AG04450 (cell line): ENCODE measurements at regions not wholly inside any gene's neighbourhood (a gene's known extent, or its start where the extent isn't known, plus 50 kb on each side); places are given as distances from the start of the nearest gene placed in this dataset.
"Not testable (repeated sequence)": the region's sequence is repeated elsewhere in the genome, so short reads cannot be mapped to it uniquely, and the experiment has no call there.

Source experiments
- CTCF ChIA-PET: fragments of 300-600, 350-600 bp; formaldehyde crosslinking; extraction: SDS; loops from one replicate; lab custom pipeline; 2022; ENCODE audit warnings: antibody characterized with exemption, inconsistent platforms; lab: Charles Lee
- POLR2A ChIA-PET: fragments of 350-600 bp; formaldehyde crosslinking; extraction: SDS; loops from one replicate; lab custom pipeline; 2021; ENCODE audit warnings: antibody characterized with exemption, inconsistent platforms; lab: Yijun Ruan, JAX
- DNase-seq: peaks from one replicate; pipeline ENCODE4 v3.0.0-alpha.2; 2011; ENCODE audit warnings: low read depth, low spot score
- H3K27ac ChIP-seq: one replicate; pipeline ENCODE4 v1.5.1; 2012; ENCODE audit warnings: low read depth, low read length, control low read depth
- H3K27me3 ChIP-seq: one replicate; pipeline ENCODE4 v1.6.0; 2012; ENCODE audit warnings: low read length; ENCODE audit not compliant: control insufficient read depth, insufficient read depth
- H3K4me3 ChIP-seq: 2 replicates; pipeline ENCODE4 v1.5.1; 2011; ENCODE audit warnings: mild to moderate bottlenecking, low read depth, low read length, control low read depth
- H3K9me3 ChIP-seq: 2 replicates; pipeline ENCODE4 v1.5.1; 2012; ENCODE audit warnings: low read length; ENCODE audit not compliant: control insufficient read depth, insufficient read depth

GRCh38 chr16:88227722-88228482, 154.9 kb upstream of the ZNF469 start:
- H3K27me3 ChIP-seq, H3K4me3 ChIP-seq, CTCF ChIA-PET, H3K27ac ChIP-seq, DNase-seq, POLR2A ChIA-PET: not testable (repeated sequence)
- H3K9me3 ChIP-seq, result peaks cover 20% of the 10 kb centered on the region; the same call in 1 of the 2 replicates

- H3K27ac ChIP-seq, DNase-seq, CTCF ChIA-PET, H3K4me3 ChIP-seq, POLR2A ChIA-PET, H3K27me3 ChIP-seq: not testable (repeated sequence)
- peaks cover 23% of the 10 kb centered on the region; the same call in 1 of the 2 replicates for H3K9me3 ChIP-seq
Measured at GRCh38 chr16:88228751-88229150, 154.0 kb upstream of the ZNF469 start.

GRCh38 chr16:88229710-88230109, 153.0 kb upstream of the ZNF469 start:
- DNase-seq, H3K4me3 ChIP-seq, CTCF ChIA-PET, H3K27ac ChIP-seq, POLR2A ChIA-PET, H3K27me3 ChIP-seq: not testable (repeated sequence)
- H3K9me3 ChIP-seq, result peaks cover 15% of the 10 kb centered on the region; the same call in 1 of the 2 replicates

GRCh38 chr16:88230276-88230966, 152.3 kb upstream of the ZNF469 start:
- peaks cover 12% of the 10 kb centered on the region; the same call in 1 of the 2 replicates for H3K9me3 ChIP-seq
- CTCF ChIA-PET, H3K4me3 ChIP-seq, DNase-seq, H3K27ac ChIP-seq, POLR2A ChIA-PET, H3K27me3 ChIP-seq: not testable (repeated sequence)

GRCh38 chr16:88230967-88231615, 151.7 kb upstream of the ZNF469 start:
- POLR2A ChIA-PET, H3K27ac ChIP-seq, DNase-seq, CTCF ChIA-PET, H3K4me3 ChIP-seq, H3K27me3 ChIP-seq: not testable (repeated sequence)
- H3K9me3 ChIP-seq, result peaks cover 12% of the 10 kb centered on the region; the same call in 1 of the 2 replicates

GRCh38 chr16:88231839-88232238, 150.9 kb upstream of the ZNF469 start:
- H3K27me3 ChIP-seq, H3K4me3 ChIP-seq, H3K27ac ChIP-seq, DNase-seq, POLR2A ChIA-PET, CTCF ChIA-PET: not testable (repeated sequence)
- peaks cover 12% of the 10 kb centered on the region; the same call in 1 of the 2 replicates for H3K9me3 ChIP-seq

- H3K27me3 ChIP-seq, H3K27ac ChIP-seq, POLR2A ChIA-PET, CTCF ChIA-PET, DNase-seq, H3K4me3 ChIP-seq: not testable (repeated sequence)
- H3K9me3 ChIP-seq, result peaks cover 12% of the 10 kb centered on the region; the same call in 1 of the 2 replicates
Measured at GRCh38 chr16:88232401-88233258, 150.1 kb upstream of the ZNF469 start.

- H3K9me3 ChIP-seq, result peaks cover 12% of the 10 kb centered on the region; the same call in 1 of the 2 replicates
- H3K27ac ChIP-seq, result peak overlapping the region; percentile 82
- H3K4me3 ChIP-seq, H3K27me3 ChIP-seq, DNase-seq, CTCF ChIA-PET: not testable (repeated sequence)
- POLR2A ChIA-PET, result interaction anchor here (0.7 to 0.8 kb wide), 2 partner anchors 39 to 41 kb away, joined by 3 to 7 read pairs; no protein-coding TSS in a partner anchor
Measured at GRCh38 chr16:88233621-88234420, 148.9 kb upstream of the ZNF469 start.

GRCh38 chr16:88234421-88235271, 148.1 kb upstream of the ZNF469 start:
- H3K4me3 ChIP-seq, DNase-seq, H3K27me3 ChIP-seq, H3K9me3 ChIP-seq, CTCF ChIA-PET: not testable (repeated sequence)
- POLR2A ChIA-PET, result interaction anchor here (0.8 kb wide), 1 partner anchor 40 kb away, joined by 7 read pairs; no protein-coding TSS in a partner anchor
- H3K27ac ChIP-seq, result peak overlapping the region; percentile 82

- DNase-seq, H3K27me3 ChIP-seq, CTCF ChIA-PET, H3K27ac ChIP-seq, H3K9me3 ChIP-seq, POLR2A ChIA-PET, H3K4me3 ChIP-seq: not testable (repeated sequence)
Measured at GRCh38 chr16:88235691-88236090, 147.1 kb upstream of the ZNF469 start.
